ENCODE measurements at regions not wholly inside any gene's neighbourhood (a gene's known extent, or its start where the extent isn't known, plus 50 kb on each side); places are given as distances from the start of the nearest gene placed in this dataset.

DNA sequence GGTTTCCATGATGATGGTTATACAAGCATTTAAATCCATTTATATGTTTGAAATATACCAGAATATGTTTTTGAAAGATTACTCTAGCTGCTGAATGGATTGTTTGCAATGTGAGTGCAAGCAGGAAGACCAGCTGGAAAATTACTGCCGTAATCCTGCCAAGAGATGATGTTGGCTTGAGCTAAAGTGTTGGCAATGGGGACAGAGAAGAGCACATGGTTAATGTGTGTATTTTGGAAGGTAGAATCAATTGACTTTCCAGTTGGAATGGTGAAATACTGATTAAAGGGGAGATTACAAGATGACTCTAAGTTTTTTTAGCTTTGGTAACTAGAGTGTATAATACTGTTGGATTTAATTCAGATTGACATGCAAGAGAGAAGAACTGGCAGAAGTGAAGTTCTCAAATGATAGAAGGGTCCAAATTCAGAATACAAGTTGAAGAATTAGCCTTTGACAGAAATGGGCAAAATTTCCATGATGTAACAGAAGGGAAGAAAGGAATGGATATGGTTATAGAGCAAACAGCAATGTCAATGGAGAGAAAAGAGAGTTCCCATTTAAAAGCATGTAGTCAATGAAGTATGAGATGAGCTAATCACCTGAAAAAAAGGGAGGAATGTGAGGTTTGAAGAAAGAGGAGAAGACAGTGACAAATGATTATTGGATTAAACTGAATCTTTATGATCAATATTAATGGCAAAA lies 422.0 kb downstream of the CDC14C start:
- Mint-ChIP-seq H3K4me1 (no peaks in the 10 kb centered on the region), H3K27ac (no peak overlapping the region), H3K4me3 (no peak overlapping the region), H3K27me3 (ENCODE audit: low read depth, poor library complexity) (no peaks in the 10 kb centered on the region), H3K9me3 (peaks cover 13% of the 10 kb centered on the region), H3K36me3 (ENCODE audit: low read depth) (no peaks in the 10 kb centered on the region)
- no peak for DNase-seq
- TF ChIP-seq, protein P1, sequence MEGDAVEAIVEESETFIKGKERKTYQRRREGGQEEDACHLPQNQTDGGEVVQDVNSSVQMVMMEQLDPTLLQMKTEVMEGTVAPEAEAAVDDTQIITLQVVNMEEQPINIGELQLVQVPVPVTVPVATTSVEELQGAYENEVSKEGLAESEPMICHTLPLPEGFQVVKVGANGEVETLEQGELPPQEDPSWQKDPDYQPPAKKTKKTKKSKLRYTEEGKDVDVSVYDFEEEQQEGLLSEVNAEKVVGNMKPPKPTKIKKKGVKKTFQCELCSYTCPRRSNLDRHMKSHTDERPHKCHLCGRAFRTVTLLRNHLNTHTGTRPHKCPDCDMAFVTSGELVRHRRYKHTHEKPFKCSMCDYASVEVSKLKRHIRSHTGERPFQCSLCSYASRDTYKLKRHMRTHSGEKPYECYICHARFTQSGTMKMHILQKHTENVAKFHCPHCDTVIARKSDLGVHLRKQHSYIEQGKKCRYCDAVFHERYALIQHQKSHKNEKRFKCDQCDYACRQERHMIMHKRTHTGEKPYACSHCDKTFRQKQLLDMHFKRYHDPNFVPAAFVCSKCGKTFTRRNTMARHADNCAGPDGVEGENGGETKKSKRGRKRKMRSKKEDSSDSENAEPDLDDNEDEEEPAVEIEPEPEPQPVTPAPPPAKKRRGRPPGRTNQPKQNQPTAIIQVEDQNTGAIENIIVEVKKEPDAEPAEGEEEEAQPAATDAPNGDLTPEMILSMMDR (IDR thresholded peaks at IDR 0.05) = no peak

DNA sequence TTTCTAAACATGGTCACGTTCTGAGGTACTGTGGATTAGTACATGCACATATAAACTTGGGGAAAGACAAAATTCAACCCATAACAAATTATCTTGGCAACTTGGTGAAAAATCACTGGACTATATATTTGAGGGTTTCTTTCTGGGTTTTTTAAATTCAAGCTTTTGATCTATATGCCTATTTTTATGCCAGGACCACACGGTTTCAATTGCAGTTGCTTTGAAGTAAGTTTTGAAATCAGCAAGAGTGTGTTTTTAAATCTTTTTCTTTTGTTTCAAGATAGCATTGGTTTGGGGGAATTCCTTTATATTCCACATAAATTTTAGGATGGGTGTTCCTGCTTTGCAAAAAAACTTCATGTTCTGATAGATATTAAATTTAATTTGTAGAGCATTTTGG lies 406.4 kb upstream of the VWC2 start:
- no peak overlapping the region for H3K4me3 Mint-ChIP-seq
- H3K4me1 Mint-ChIP-seq = no peaks in the 10 kb centered on the region
- H3K36me3 Mint-ChIP-seq (ENCODE audit: low read depth) = no peaks in the 10 kb centered on the region
- H3K9me3 Mint-ChIP-seq = peaks cover 4% of the 10 kb centered on the region
- TF ChIP-seq, protein P1 (IDR thresholded peaks at IDR 0.05) = no peak
- no peaks in the 10 kb centered on the region for H3K27me3 Mint-ChIP-seq (ENCODE audit: low read depth, poor library complexity)
- no peak overlapping the region for H3K27ac Mint-ChIP-seq
- DNase-seq = no peak

DNA sequence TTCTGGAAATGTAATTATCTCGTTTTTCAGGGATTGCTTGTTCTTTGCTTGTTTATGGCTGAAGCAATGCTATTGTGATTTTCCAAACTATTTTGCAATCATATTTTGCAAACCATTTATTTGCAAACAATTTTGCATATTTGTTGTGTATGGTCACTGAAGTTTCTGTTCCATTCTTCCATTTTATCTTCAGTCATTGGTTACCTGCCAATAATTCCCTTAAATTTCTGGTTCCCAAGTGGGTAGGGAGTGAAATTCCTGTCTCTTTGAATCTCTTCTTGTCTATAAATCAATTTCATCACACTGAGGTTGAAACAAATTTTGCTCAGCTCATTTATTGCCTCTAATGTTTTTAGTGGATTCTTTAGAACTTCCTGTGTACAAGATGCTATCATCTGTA lies 401.7 kb upstream of the VWC2 start:
- no peaks in the 10 kb centered on the region for H3K4me1 Mint-ChIP-seq
- TF ChIP-seq, protein P1 (IDR thresholded peaks at IDR 0.05) = no peak
- no peak for DNase-seq

DNA sequence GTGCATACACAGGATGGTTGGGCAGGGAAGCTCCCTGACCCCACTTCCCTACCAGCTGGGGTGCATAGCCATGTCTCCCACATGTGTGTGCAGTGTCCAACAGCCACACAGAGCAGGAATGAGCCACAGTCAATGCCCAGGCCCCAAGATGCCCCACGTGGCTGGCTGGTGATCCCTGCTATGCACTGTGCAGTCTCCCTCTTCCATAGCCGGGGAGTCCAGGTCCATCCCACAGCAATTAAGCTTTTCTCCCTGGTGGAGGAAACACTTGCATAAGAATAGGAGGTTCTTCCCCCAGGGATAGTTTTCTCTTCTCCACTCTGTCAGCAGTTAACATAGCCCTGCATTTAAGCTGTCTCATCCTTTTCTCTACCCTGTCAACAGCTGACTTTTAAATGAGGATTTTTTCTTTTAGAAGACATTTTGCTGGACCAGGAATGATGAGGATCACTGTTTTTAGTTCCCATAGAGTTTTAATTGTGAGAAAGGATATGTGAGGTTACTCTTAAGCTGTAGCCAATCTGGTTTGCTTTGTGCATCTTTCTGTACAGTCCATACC lies 396.5 kb upstream of the VWC2 start:
- Mint-ChIP-seq H3K4me1 (peaks cover 2% of the 10 kb centered on the region), H3K9me3 (peaks cover 24% of the 10 kb centered on the region), H3K27me3 (ENCODE audit: low read depth, poor library complexity) (peaks cover 3% of the 10 kb centered on the region), H3K27ac (no peak overlapping the region), H3K4me3 (no peak overlapping the region), H3K36me3 (ENCODE audit: low read depth) (no peaks in the 10 kb centered on the region)
- TF ChIP-seq, protein P1 (IDR thresholded peaks at IDR 0.05) = no peak
- DNase-seq = no peak

More for the DNA sequence above, 401.7 kb upstream of the VWC2 start:
- Mint-ChIP-seq H3K9me3 (no peaks in the 10 kb centered on the region), H3K27me3 (ENCODE audit: low read depth, poor library complexity) (peaks cover 3% of the 10 kb centered on the region), H3K27ac (no peak overlapping the region), H3K36me3 (ENCODE audit: low read depth) (no peaks in the 10 kb centered on the region), H3K4me3 (no peak overlapping the region)

DNA sequence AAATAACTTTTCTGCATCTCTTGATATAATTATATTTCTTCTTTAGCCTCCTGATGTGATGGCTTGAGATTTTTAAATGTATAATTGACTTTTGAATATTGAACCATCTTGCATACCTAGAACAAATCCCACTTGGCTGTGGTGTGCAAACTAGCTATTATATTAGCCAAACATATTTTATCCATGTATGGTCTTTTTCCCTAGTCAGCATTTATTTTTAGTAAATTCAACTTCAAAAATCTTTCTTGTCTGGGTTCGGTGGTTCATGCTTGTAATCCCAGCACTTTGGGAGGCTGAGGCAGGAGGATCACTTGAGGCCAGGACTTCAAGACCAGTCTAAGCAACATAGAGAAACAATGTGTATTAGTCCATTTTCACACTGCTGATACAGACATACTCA lies 386.6 kb upstream of the VWC2 start:
- H3K4me3 Mint-ChIP-seq = no peak overlapping the region
- no peaks in the 10 kb centered on the region for H3K36me3 Mint-ChIP-seq (ENCODE audit: low read depth)
- H3K27ac Mint-ChIP-seq = no peak overlapping the region
- DNase-seq = no peak
- peaks cover 10% of the 10 kb centered on the region for H3K9me3 Mint-ChIP-seq
- peaks cover 5% of the 10 kb centered on the region for H3K4me1 Mint-ChIP-seq
- TF ChIP-seq, protein P1 (IDR thresholded peaks at IDR 0.05) = no peak
- H3K27me3 Mint-ChIP-seq (ENCODE audit: low read depth, poor library complexity) = peaks cover 3% of the 10 kb centered on the region
